T1000 (cell line): ENCODE measurements at regions not wholly inside any gene's neighbourhood (a gene's known extent, or its start where the extent isn't known, plus 50 kb on each side); places are given as distances from the start of the nearest gene placed in this dataset.

ENCODE experiments used
- DNase-seq: peaks from one replicate; lab custom pipeline; 2025; ENCODE audit warnings: mixed read lengths; lab: John Stamatoyannopoulos, UW

GRCh38 chr5:173802670-173803165 is 85.4 kb upstream of the CPEB4 start:
- DNase-seq: no peak

GRCh38 chr5:173804579-173804978 is 83.6 kb upstream of the CPEB4 start:
- DNase-seq: no peak

GRCh38 chr5:173806270-173807035 is 81.7 kb upstream of the CPEB4 start:
- DNase-seq: no peak

- DNase-seq: no peak
Observed at GRCh38 chr5:173807181-173807655, 80.9 kb upstream of the CPEB4 start.

GRCh38 chr5:173808079-173808808 is 79.9 kb upstream of the CPEB4 start:
- DNase-seq: no peak

GRCh38 chr5:173809014-173809413 is 79.1 kb upstream of the CPEB4 start:
- DNase-seq: no peak

- DNase-seq: no peak
Observed at GRCh38 chr5:173812811-173813550, 75.2 kb upstream of the CPEB4 start.

GRCh38 chr5:173814053-173814452 is 74.1 kb upstream of the CPEB4 start:
- DNase-seq: no peak

- no peak for DNase-seq
Observed at GRCh38 chr5:173815571-173815970, 72.6 kb upstream of the CPEB4 start.

- no peak for DNase-seq
Observed at GRCh38 chr5:173816728-173817127, 71.4 kb upstream of the CPEB4 start.

GRCh38 chr5:173817561-173817960 is 70.6 kb upstream of the CPEB4 start:
- DNase-seq: no peak

- DNase-seq: no peak
Observed at GRCh38 chr5:173819521-173819920, 68.6 kb upstream of the CPEB4 start.

GRCh38 chr5:173823274-173823644 is 64.9 kb upstream of the CPEB4 start:
- DNase-seq: no peak

GRCh38 chr5:173823721-173824567 is 64.2 kb upstream of the CPEB4 start:
- DNase-seq: peak; percentile 72

- no peak for DNase-seq
Observed at GRCh38 chr5:173825215-173825865, 62.8 kb upstream of the CPEB4 start.

GRCh38 chr5:173826086-173826427 is 62.1 kb upstream of the CPEB4 start:
- DNase-seq: no peak

GRCh38 chr5:173826428-173827350 is 61.5 kb upstream of the CPEB4 start:
- no peak for DNase-seq

GRCh38 chr5:173828952-173829351 is 59.2 kb upstream of the CPEB4 start:
- no peak for DNase-seq

GRCh38 chr5:173829826-173830225 is 58.3 kb upstream of the CPEB4 start:
- DNase-seq: peak; percentile 26

GRCh38 chr5:173830421-173830820 is 57.7 kb upstream of the CPEB4 start:
- DNase-seq: no peak
